ENCODE measurements at regions not wholly inside any gene's neighbourhood (a gene's known extent, or its start where the extent isn't known, plus 50 kb on each side); places are given as distances from the start of the nearest gene placed in this dataset.

DNA sequence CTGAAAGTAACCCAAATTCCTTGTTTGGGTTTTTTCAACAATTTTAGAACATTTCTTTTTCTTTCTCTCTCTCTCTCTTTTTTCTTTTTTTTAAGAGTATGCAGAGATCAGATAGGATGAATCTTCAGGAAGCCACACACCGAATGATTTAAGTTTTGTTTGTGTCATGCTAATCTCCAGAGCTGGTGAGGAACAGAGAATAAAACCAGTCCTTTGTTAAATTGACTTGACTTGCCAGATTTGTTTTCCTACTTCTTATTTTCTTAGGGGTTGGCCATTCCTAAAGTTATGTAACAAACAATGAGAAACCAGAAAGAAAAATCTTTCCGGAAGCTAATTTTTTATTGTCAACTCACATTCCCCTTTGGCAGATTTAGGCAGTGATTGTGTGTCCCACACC is 1669.3 kb upstream of the CDH6 start:
- POLR2A ChIA-PET, result no interaction called here
- no peaks in the 10 kb centered on the region for H3K9me2 ChIP-seq
- 30% methylated on average over 2 of the region's 2 CpGs for WGBS (ENCODE audit: low lambda C conversion rate)

More for the DNA sequence above, 1669.3 kb upstream of the CDH6 start:
- H3K27ac ChIP-seq (ENCODE audit: low read depth in 2 of 2, low read length in 1 of 2), result no peak overlapping the region
- DNase-seq, result no peak
- H3K9me3 ChIP-seq, result 0 out of 2 replicates have a peak, but pooled peaks cover under 1% of the 10 kb centered on the region
- no peaks in the 10 kb centered on the region for H3K79me2 ChIP-seq (ENCODE audit: insufficient read depth)
- no peaks in the 10 kb centered on the region for H3K4me1 ChIP-seq (ENCODE audit: control insufficient read depth in 1 of 2, insufficient read depth in 2 of 2, low read depth in 1 of 2, low read length in 1 of 2)
- H3F3A ChIP-seq (replicated peaks; ENCODE audit: insufficient read depth), result no peaks in the 10 kb centered on the region
- H2AFZ ChIP-seq (ENCODE audit: low read depth), result no peak overlapping the region
- TF ChIP-seq MXI1 (IDR thresholded peaks at IDR 0.05; ENCODE audit: low read depth, low read length) (no peak), YY1 (IDR thresholded peaks at IDR 0.05; ENCODE audit: low read depth) (no peak), SIN3A (IDR thresholded peaks at IDR 0.05; ENCODE audit: borderline replicate concordance, low read depth, low read length) (no peak), FOXM1 (IDR thresholded peaks at IDR 0.05; ENCODE audit: low read depth) (no peak), RXRA (IDR thresholded peaks at IDR 0.05; ENCODE audit: borderline replicate concordance, low read depth) (no peak), GATA2 (CRISPR knock-in tag; IDR thresholded peaks at IDR 0.05) (no peak), USF1 (IDR thresholded peaks at IDR 0.05; ENCODE audit: borderline replicate concordance, low read depth) (no peak), RAD21 (IDR thresholded peaks at IDR 0.05; ENCODE audit: low read length) (no peak), NFIC (IDR thresholded peaks at IDR 0.05; ENCODE audit: borderline replicate concordance) (no peak), TAF1 (IDR thresholded peaks at IDR 0.05; ENCODE audit: borderline replicate concordance, low read depth, low read length) (no peak), CTCF (IDR thresholded peaks at IDR 0.05) (no peak), CHD2 (IDR thresholded peaks at IDR 0.05; ENCODE audit: low read length, partially characterized antibody) (no peak), EZH2phosphoT487 (IDR thresholded peaks at IDR 0.05; ENCODE audit: borderline replicate concordance, low read depth) (no peak), GABPA (IDR thresholded peaks at IDR 0.05; ENCODE audit: low read depth) (no peak), FOXJ3 (CRISPR knock-in tag; IDR thresholded peaks at IDR 0.05) (no peak), EP300 (IDR thresholded peaks at IDR 0.05; ENCODE audit: borderline replicate concordance in 1 of 2, low read depth in 1 of 2, low read length in 1 of 2) (no peak)
- TF ChIP-seq, protein P1, sequence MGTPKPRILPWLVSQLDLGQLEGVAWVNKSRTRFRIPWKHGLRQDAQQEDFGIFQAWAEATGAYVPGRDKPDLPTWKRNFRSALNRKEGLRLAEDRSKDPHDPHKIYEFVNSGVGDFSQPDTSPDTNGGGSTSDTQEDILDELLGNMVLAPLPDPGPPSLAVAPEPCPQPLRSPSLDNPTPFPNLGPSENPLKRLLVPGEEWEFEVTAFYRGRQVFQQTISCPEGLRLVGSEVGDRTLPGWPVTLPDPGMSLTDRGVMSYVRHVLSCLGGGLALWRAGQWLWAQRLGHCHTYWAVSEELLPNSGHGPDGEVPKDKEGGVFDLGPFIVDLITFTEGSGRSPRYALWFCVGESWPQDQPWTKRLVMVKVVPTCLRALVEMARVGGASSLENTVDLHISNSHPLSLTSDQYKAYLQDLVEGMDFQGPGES (IDR thresholded peaks at IDR 0.05; ENCODE audit: low read depth, low read length), result no peak
- TF ChIP-seq, protein P2, sequence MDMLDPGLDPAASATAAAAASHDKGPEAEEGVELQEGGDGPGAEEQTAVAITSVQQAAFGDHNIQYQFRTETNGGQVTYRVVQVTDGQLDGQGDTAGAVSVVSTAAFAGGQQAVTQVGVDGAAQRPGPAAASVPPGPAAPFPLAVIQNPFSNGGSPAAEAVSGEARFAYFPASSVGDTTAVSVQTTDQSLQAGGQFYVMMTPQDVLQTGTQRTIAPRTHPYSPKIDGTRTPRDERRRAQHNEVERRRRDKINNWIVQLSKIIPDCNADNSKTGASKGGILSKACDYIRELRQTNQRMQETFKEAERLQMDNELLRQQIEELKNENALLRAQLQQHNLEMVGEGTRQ (IDR thresholded peaks at IDR 0.05; ENCODE audit: borderline replicate concordance, low read depth, low read length), result no peak
- TF ChIP-seq, protein P3, sequence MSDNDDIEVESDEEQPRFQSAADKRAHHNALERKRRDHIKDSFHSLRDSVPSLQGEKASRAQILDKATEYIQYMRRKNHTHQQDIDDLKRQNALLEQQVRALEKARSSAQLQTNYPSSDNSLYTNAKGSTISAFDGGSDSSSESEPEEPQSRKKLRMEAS (IDR thresholded peaks at IDR 0.05; ENCODE audit: low read depth), result no peak
- H3K4me2 ChIP-seq, result no peak overlapping the region
- H3K27me3 ChIP-seq (ENCODE audit: insufficient read depth), result no peaks in the 10 kb centered on the region
- no peak overlapping the region for H3K9ac ChIP-seq
- CTCF ChIA-PET, result interaction anchor here (1.5 kb wide), 1 partner anchor 27 kb away, joined by 3 read pairs; no protein-coding TSS in a partner anchor
- no peaks in the 10 kb centered on the region for H3K36me3 ChIP-seq (replicated peaks in 1 of 2; ENCODE audit: control insufficient read depth in 1 of 2, insufficient read depth in 2 of 2, low read length in 1 of 2)
- H4K20me1 ChIP-seq (ENCODE audit: insufficient read depth), result no peaks in the 10 kb centered on the region
- H3K4me3 ChIP-seq (ENCODE audit: low read depth in 2 of 2, low read length in 1 of 2), result no peak overlapping the region

Data from SK-N-SH (cell line).